ENCODE measurements at regions not wholly inside any gene's neighbourhood (a gene's known extent, or its start where the extent isn't known, plus 50 kb on each side); places are given as distances from the start of the nearest gene placed in this dataset.
"Not testable (repeated sequence)": the region's sequence is repeated elsewhere in the genome, so short reads cannot be mapped to it uniquely, and the experiment has no call there.

- DNase-seq, result no peak
These were observed 50.0 kb upstream of the RASGRP1 start for GRCh38 chr15:38614621-38615020.

- no peak for DNase-seq
These were observed 53.2 kb upstream of the RASGRP1 start for GRCh38 chr15:38617831-38618230.

- DNase-seq, result no peak
These were observed 53.8 kb upstream of the RASGRP1 start for GRCh38 chr15:38618242-38618955.

- DNase-seq, result no peak
These were observed 55.5 kb upstream of the RASGRP1 start for GRCh38 chr15:38620098-38620497.

GRCh38 chr15:38620851-38621594 is 56.4 kb upstream of the RASGRP1 start:
- DNase-seq, result no peak

GRCh38 chr15:38622304-38622703 is 57.7 kb upstream of the RASGRP1 start:
- DNase-seq, result no peak

GRCh38 chr15:38622908-38623307 is 58.3 kb upstream of the RASGRP1 start:
- DNase-seq, result no peak

- no peak for DNase-seq
These were observed 59.1 kb upstream of the RASGRP1 start for GRCh38 chr15:38623744-38624143.

GRCh38 chr15:38624244-38625205 is 59.9 kb upstream of the RASGRP1 start:
- no peak for DNase-seq

- no peak for DNase-seq
These were observed 61.3 kb upstream of the RASGRP1 start for GRCh38 chr15:38625886-38626285.

GRCh38 chr15:38626443-38627050 is 61.9 kb upstream of the RASGRP1 start:
- DNase-seq, result no peak

GRCh38 chr15:38627689-38628277 is 63.2 kb upstream of the RASGRP1 start:
- DNase-seq, result no peak

- DNase-seq, result peak in 1 of 5 donors; percentile 20
These were observed 66.8 kb upstream of the RASGRP1 start for GRCh38 chr15:38631119-38632075.

- DNase-seq, result no peak
These were observed 70.6 kb upstream of the RASGRP1 start for GRCh38 chr15:38635170-38635569.

- DNase-seq, result no peak
These were observed 72.0 kb upstream of the RASGRP1 start for GRCh38 chr15:38636597-38636996.

GRCh38 chr15:38638126-38638525 is 73.5 kb upstream of the RASGRP1 start:
- DNase-seq, result no peak

GRCh38 chr15:38638811-38639210 is 74.2 kb upstream of the RASGRP1 start:
- no peak for DNase-seq

- DNase-seq, result no peak
These were observed 78.2 kb upstream of the RASGRP1 start for GRCh38 chr15:38642689-38643270.

- DNase-seq, result not testable (repeated sequence)
These were observed 79.7 kb upstream of the RASGRP1 start for GRCh38 chr15:38644353-38644752.

GRCh38 chr15:38646716-38647115 is 82.1 kb upstream of the RASGRP1 start:
- DNase-seq, result no peak

GRCh38 chr15:38647683-38648082 is 83.1 kb upstream of the RASGRP1 start:
- DNase-seq, result no peak

Data from T-helper 1 cell (primary cell).